Osteocyte (in vitro differentiated cells): ENCODE measurements at regions not wholly inside any gene's neighbourhood (a gene's known extent, or its start where the extent isn't known, plus 50 kb on each side); places are given as distances from the start of the nearest gene placed in this dataset.

Source experiments
- DNase-seq: peaks from one replicate; pipeline ENCODE4 v3.0.0; 2021; ENCODE audit warnings: mixed read lengths; ENCODE audit not compliant: unreplicated experiment; ENCODE audit errors: extremely low spot score
- H3K27ac Mint-ChIP-seq: one replicate; pipeline ENCODE4 v1.8.0; 2021; ENCODE audit warnings: mild to moderate bottlenecking, mixed read lengths; ENCODE audit not compliant: unreplicated experiment
- H3K27me3 Mint-ChIP-seq: one replicate; pipeline ENCODE4 v1.8.0; 2021; ENCODE audit warnings: mixed read lengths; ENCODE audit not compliant: unreplicated experiment
- H3K36me3 Mint-ChIP-seq: one replicate; pipeline ENCODE4 v1.8.0; 2021; ENCODE audit warnings: mixed read lengths; ENCODE audit not compliant: unreplicated experiment
- H3K4me1 Mint-ChIP-seq: one replicate; pipeline ENCODE4 v1.8.0; 2021; ENCODE audit warnings: mixed read lengths; ENCODE audit not compliant: unreplicated experiment
- H3K4me3 Mint-ChIP-seq: one replicate; pipeline ENCODE4 v1.8.0; 2021; ENCODE audit warnings: mild to moderate bottlenecking, moderate library complexity, mixed read lengths; ENCODE audit not compliant: unreplicated experiment
- H3K9me3 Mint-ChIP-seq: one replicate; pipeline ENCODE4 v1.8.0; 2021; ENCODE audit warnings: mixed read lengths; ENCODE audit not compliant: unreplicated experiment
- CTCF ChIP-seq: fragments of 200-600 bp; sonication (generic); IDR thresholded peaks from 2 replicates; pipeline ENCODE4 v1.5.0; 2021; ENCODE audit warnings: antibody characterized with exemption, mild to moderate bottlenecking, moderate library complexity

- no peak for TF ChIP-seq CTCF
- H3K27me3 Mint-ChIP-seq: peaks cover 24% of the 10 kb centered on the region
- H3K9me3 Mint-ChIP-seq: no peaks in the 10 kb centered on the region
- peaks cover 3% of the 10 kb centered on the region for H3K36me3 Mint-ChIP-seq
- H3K27ac Mint-ChIP-seq: no peak overlapping the region
- no peak for DNase-seq
- H3K4me1 Mint-ChIP-seq: peaks cover 10% of the 10 kb centered on the region
- no peak overlapping the region for H3K4me3 Mint-ChIP-seq
Measured at GRCh38 chr21:35345954-35346353, 296.9 kb upstream of the RUNX1 start.

GRCh38 chr21:35344582-35344981 lies 295.5 kb upstream of the RUNX1 start:
- Mint-ChIP-seq H3K27ac (no peak overlapping the region), H3K4me1 (peaks cover 6% of the 10 kb centered on the region), H3K4me3 (no peak overlapping the region), H3K27me3 (peaks cover 27% of the 10 kb centered on the region), H3K9me3 (no peaks in the 10 kb centered on the region), H3K36me3 (peaks cover 3% of the 10 kb centered on the region)
- no peak for DNase-seq
- TF ChIP-seq CTCF: no peak

GRCh38 chr21:35343046-35343819 lies 294.1 kb upstream of the RUNX1 start:
- Mint-ChIP-seq H3K9me3 (peaks cover 4% of the 10 kb centered on the region), H3K27ac (no peak overlapping the region), H3K36me3 (peaks cover 3% of the 10 kb centered on the region), H3K4me3 (no peak overlapping the region), H3K27me3 (peaks cover 33% of the 10 kb centered on the region), H3K4me1 (no peaks in the 10 kb centered on the region)
- TF ChIP-seq CTCF: no peak
- DNase-seq: no peak

GRCh38 chr21:35342440-35342839 lies 293.3 kb upstream of the RUNX1 start:
- H3K36me3 Mint-ChIP-seq: peaks cover 3% of the 10 kb centered on the region
- peaks cover 9% of the 10 kb centered on the region for H3K9me3 Mint-ChIP-seq
- TF ChIP-seq CTCF: no peak
- no peak overlapping the region for H3K4me3 Mint-ChIP-seq
- peaks cover 39% of the 10 kb centered on the region for H3K27me3 Mint-ChIP-seq
- no peak for DNase-seq
- no peaks in the 10 kb centered on the region for H3K4me1 Mint-ChIP-seq
- H3K27ac Mint-ChIP-seq: no peak overlapping the region

GRCh38 chr21:35340273-35340672 lies 291.2 kb upstream of the RUNX1 start:
- peaks cover 9% of the 10 kb centered on the region for H3K9me3 Mint-ChIP-seq
- no peaks in the 10 kb centered on the region for H3K4me1 Mint-ChIP-seq
- no peak for TF ChIP-seq CTCF
- H3K36me3 Mint-ChIP-seq: peaks cover 3% of the 10 kb centered on the region
- no peak overlapping the region for H3K27ac Mint-ChIP-seq
- no peak overlapping the region for H3K4me3 Mint-ChIP-seq
- peaks cover 42% of the 10 kb centered on the region for H3K27me3 Mint-ChIP-seq
- DNase-seq: no peak
